Hepatocyte (in vitro differentiated cells): ENCODE measurements at regions not wholly inside any gene's neighbourhood (a gene's known extent, or its start where the extent isn't known, plus 50 kb on each side); places are given as distances from the start of the nearest gene placed in this dataset.

Experiments
- DNase-seq: peaks from one replicate; pipeline ENCODE4 v3.0.0-alpha.2; 2016; ENCODE audit warnings: low spot score
- H2AFZ ChIP-seq: fragments of 200-600 bp; sonication (generic); 2 replicates; pipeline ENCODE4 v1.6.0; 2016; ENCODE audit warnings: antibody characterized with exemption, mild to moderate bottlenecking
- H3K27ac ChIP-seq: fragments of 200-600 bp; sonication (generic); 2 replicates; pipeline ENCODE4 v1.5.1; 2016; ENCODE audit warnings: mild to moderate bottlenecking
- H3K27me3 ChIP-seq: fragments of 200-600 bp; sonication (generic); 2 replicates; pipeline ENCODE4 v1.6.1; 2016
- H3K36me3 ChIP-seq: fragments of 200-600 bp; sonication (generic); replicated peaks from 2 replicates; pipeline ENCODE4 v1.5.1; 2016; ENCODE audit warnings: low read depth; ENCODE audit not compliant: insufficient read depth
- H3K4me1 ChIP-seq: fragments of 200-600 bp; sonication (generic); 2 replicates; pipeline ENCODE4 v1.5.1; 2016; ENCODE audit warnings: mild to moderate bottlenecking, moderate library complexity; ENCODE audit not compliant: insufficient read depth
- H3K4me2 ChIP-seq: fragments of 200-600 bp; sonication (generic); 2 replicates; pipeline ENCODE4 v1.6.0; 2016
- H3K4me3 ChIP-seq: fragments of 200-600 bp; sonication (generic); 2 replicates; pipeline ENCODE4 v1.5.1; 2016; ENCODE audit warnings: mild to moderate bottlenecking
- H3K79me2 ChIP-seq: fragments of 200-600 bp; sonication (generic); 2 replicates; pipeline ENCODE4 v1.6.0; 2017; ENCODE audit warnings: mild to moderate bottlenecking
- H3K9me2 ChIP-seq: fragments of 200-600 bp; sonication (generic); replicated peaks from 2 replicates; pipeline ENCODE4 v1.6.0; 2017; ENCODE audit warnings: mild to moderate bottlenecking; ENCODE audit not compliant: insufficient read depth
- H3K9me3 ChIP-seq: fragments of 200-600 bp; sonication (generic); 2 replicates; pipeline ENCODE4 v1.5.1; 2016; ENCODE audit warnings: low read depth, mild to moderate bottlenecking
- H4K20me1 ChIP-seq: fragments of 200-600 bp; sonication (generic); 2 replicates; pipeline ENCODE4 v1.6.0; 2016; ENCODE audit warnings: mild to moderate bottlenecking; ENCODE audit not compliant: insufficient read depth, poor library complexity, severe bottlenecking
- CTCF ChIP-seq: fragments of 200-600 bp; sonication (generic); IDR thresholded peaks from 2 replicates; pipeline ENCODE4 v1.5.1; 2016; ENCODE audit warnings: antibody characterized with exemption, mild to moderate bottlenecking; ENCODE audit not compliant: poor library complexity
- EZH2 ChIP-seq: fragments of 200-600 bp; sonication (generic); IDR thresholded peaks from 2 replicates; pipeline ENCODE4 v1.6.1; 2016; ENCODE audit warnings: antibody characterized with exemption, mild to moderate bottlenecking, borderline replicate concordance
- EZH2phosphoT487 ChIP-seq: fragments of 200-600 bp; sonication (generic); IDR thresholded peaks from one replicate; pipeline ENCODE4 v1.6.1; 2018; ENCODE audit warnings: antibody characterized with exemption, mild to moderate bottlenecking, low read depth, moderate library complexity; ENCODE audit not compliant: unreplicated experiment, severe bottlenecking
- WGBS: methylation state at CpG from one replicate; pipeline ENCODE4 v1.1.6; 2016; ENCODE audit warnings: low lambda C conversion rate; ENCODE audit errors: missing lambda C conversion rate; 5-methylcytosine and 5-hydroxymethylcytosine counted together

- H2AFZ ChIP-seq: no peak overlapping the region
- no peaks in the 10 kb centered on the region for H3K27me3 ChIP-seq
- H3K27ac ChIP-seq: no peak overlapping the region
- no peaks in the 10 kb centered on the region for H3K9me2 ChIP-seq
- no peaks in the 10 kb centered on the region for H3K4me1 ChIP-seq
- DNase-seq: no peak
- TF ChIP-seq EZH2phosphoT487 (no peak), EZH2 (no peak), CTCF (no peak)
- no peaks in the 10 kb centered on the region for H3K36me3 ChIP-seq
- no peaks in the 10 kb centered on the region for H3K9me3 ChIP-seq
- H3K4me2 ChIP-seq: no peak overlapping the region
- H4K20me1 ChIP-seq: no peaks in the 10 kb centered on the region
- no peak overlapping the region for H3K4me3 ChIP-seq
- 32% methylated on average over 1 of the region's 1 CpG for WGBS
- H3K79me2 ChIP-seq: no peaks in the 10 kb centered on the region
Measured at GRCh38 chr3:161427347-161427746, 56.0 kb upstream of the SPTSSB start.

GRCh38 chr3:161426758-161427157 lies 55.4 kb upstream of the SPTSSB start:
- Histone ChIP-seq H3K27ac (no peak overlapping the region), H3K79me2 (no peaks in the 10 kb centered on the region), H4K20me1 (no peaks in the 10 kb centered on the region), H3K27me3 (no peaks in the 10 kb centered on the region), H3K9me2 (no peaks in the 10 kb centered on the region), H2AFZ (no peak overlapping the region), H3K4me2 (no peak overlapping the region), H3K4me3 (no peak overlapping the region), H3K4me1 (no peaks in the 10 kb centered on the region), H3K36me3 (no peaks in the 10 kb centered on the region), H3K9me3 (no peaks in the 10 kb centered on the region)
- TF ChIP-seq EZH2phosphoT487: no peak
- no peak for TF ChIP-seq EZH2
- TF ChIP-seq CTCF: no peak
- DNase-seq: no peak
- 76% methylated on average over 4 of the region's 4 CpGs for WGBS

GRCh38 chr3:161423911-161424522 lies 52.7 kb upstream of the SPTSSB start:
- no peaks in the 10 kb centered on the region for H3K27me3 ChIP-seq
- peak; percentile 76 for TF ChIP-seq CTCF
- TF ChIP-seq EZH2: no peak
- DNase-seq: peak; percentile 54

More at GRCh38 chr3:161423911-161424522, 52.7 kb upstream of the SPTSSB start:
- Histone ChIP-seq H2AFZ (no peak overlapping the region), H3K36me3 (no peaks in the 10 kb centered on the region), H3K79me2 (no peaks in the 10 kb centered on the region), H3K9me3 (no peaks in the 10 kb centered on the region), H3K4me2 (no peak overlapping the region), H3K9me2 (no peaks in the 10 kb centered on the region), H3K4me3 (no peak overlapping the region), H3K27ac (no peak overlapping the region), H4K20me1 (no peaks in the 10 kb centered on the region), H3K4me1 (peaks cover 5% of the 10 kb centered on the region)
- 59% methylated on average over 5 of the region's 5 CpGs for WGBS
